Neural progenitor cell (in vitro differentiated cells): ENCODE measurements at regions not wholly inside any gene's neighbourhood (a gene's known extent, or its start where the extent isn't known, plus 50 kb on each side); places are given as distances from the start of the nearest gene placed in this dataset.

Source experiments
- DNase-seq: peaks from one replicate; pipeline ENCODE4 v3.0.0-alpha.2; 2016; ENCODE audit warnings: low spot score
- H2AFZ ChIP-seq: fragments of 200-600 bp; sonication (generic); replicated peaks from 2 replicates; pipeline ENCODE4 v1.6.1; 2016; ENCODE audit warnings: antibody characterized with exemption
- H3F3A ChIP-seq: fragments of 200-600 bp; sonication (generic); 2 replicates; pipeline ENCODE4 v1.6.1; 2016; ENCODE audit warnings: antibody characterized with exemption, low read depth
- H3K27ac ChIP-seq: fragments of 200-600 bp; sonication (generic); 2 replicates; pipeline ENCODE4 v1.5.1; 2016; ENCODE audit warnings: mild to moderate bottlenecking
- H3K27me3 ChIP-seq: fragments of 200-600 bp; sonication (generic); 2 replicates; pipeline ENCODE4 v1.6.1; 2016; ENCODE audit warnings: mild to moderate bottlenecking, moderate library complexity
- H3K36me3 ChIP-seq: fragments of 200-600 bp; sonication (generic); 2 replicates; pipeline ENCODE4 v1.5.1; 2016
- H3K4me1 ChIP-seq: fragments of 200-600 bp; sonication (generic); 2 replicates; pipeline ENCODE4 v1.6.1; 2016; ENCODE audit warnings: mixed run types
- H3K4me2 ChIP-seq: fragments of 200-600 bp; sonication (generic); 2 replicates; pipeline ENCODE4 v1.6.1; 2016
- H3K4me3 ChIP-seq: fragments of 200-600 bp; sonication (generic); 2 replicates; pipeline ENCODE4 v1.5.1; 2016
- H3K79me2 ChIP-seq: fragments of 200-600 bp; sonication (generic); 2 replicates; pipeline ENCODE4 v1.6.1; 2016; ENCODE audit warnings: low read depth
- H3K9ac ChIP-seq: fragments of 200-600 bp; sonication (generic); 2 replicates; pipeline ENCODE4 v1.6.1; 2016
- H3K9me3 ChIP-seq: fragments of 200-600 bp; sonication (generic); 2 replicates; pipeline ENCODE4 v1.5.1; 2016; ENCODE audit warnings: low read depth
- H4K20me1 ChIP-seq: fragments of 200-600 bp; sonication (generic); 2 replicates; pipeline ENCODE4 v1.6.1; 2016; ENCODE audit warnings: low read depth
- H3K27ac Mint-ChIP-seq: 3 replicates; pipeline ENCODE4 v1.8.0; 2021; ENCODE audit warnings: mixed read lengths
- H3K27me3 Mint-ChIP-seq: 2 replicates; pipeline ENCODE4 v1.8.0; 2022; ENCODE audit warnings: low read depth, mild to moderate bottlenecking, inconsistent platforms, moderate library complexity, mixed read lengths; ENCODE audit not compliant: insufficient read depth
- H3K36me3 Mint-ChIP-seq: 3 replicates; pipeline ENCODE4 v1.8.0; 2021; ENCODE audit warnings: mixed read lengths
- H3K4me1 Mint-ChIP-seq: 3 replicates; pipeline ENCODE4 v1.8.0; 2021; ENCODE audit warnings: mixed read lengths
- H3K4me3 Mint-ChIP-seq: 3 replicates; pipeline ENCODE4 v1.8.0; 2021; ENCODE audit warnings: mild to moderate bottlenecking, moderate library complexity, mixed read lengths
- H3K9me3 Mint-ChIP-seq: 3 replicates; pipeline ENCODE4 v1.8.0; 2020; ENCODE audit warnings: mixed read lengths
- CTCF ChIP-seq: fragments of 200-600 bp; sonication (generic); IDR thresholded peaks from 2 replicates; pipeline ENCODE4 v1.5.1; 2017; ENCODE audit warnings: antibody characterized with exemption, mild to moderate bottlenecking
- EZH2 ChIP-seq: fragments of 200-600 bp; sonication (generic); IDR thresholded peaks from 2 replicates; pipeline ENCODE4 v1.6.1; 2017; ENCODE audit warnings: antibody characterized with exemption, mild to moderate bottlenecking, moderate library complexity
- EZH2phosphoT487 ChIP-seq: fragments of 200-600 bp; sonication (generic); IDR thresholded peaks from 2 replicates; pipeline ENCODE4 v1.6.1; 2017; ENCODE audit warnings: antibody characterized with exemption

GRCh38 chr4:112847781-112848180 is 201.7 kb upstream of the ANK2 start:
- no peak overlapping the region for H3K4me3 Mint-ChIP-seq
- no peaks in the 10 kb centered on the region for H3K9me3 Mint-ChIP-seq
- H3K27ac Mint-ChIP-seq = no peak overlapping the region
- Histone ChIP-seq H3K79me2 (peaks cover 22% of the 10 kb centered on the region), H3K9ac (no peak overlapping the region), H3K27me3 (no peaks in the 10 kb centered on the region), H3K4me3 (no peak overlapping the region), H4K20me1 (no peaks in the 10 kb centered on the region), H3K27ac (no peak overlapping the region), H2AFZ (no peak overlapping the region), H3F3A (peaks cover 16% of the 10 kb centered on the region), H3K4me2 (no peak overlapping the region), H3K36me3 (no peaks in the 10 kb centered on the region), H3K9me3 (no peaks in the 10 kb centered on the region), H3K4me1 (peaks cover 7% of the 10 kb centered on the region)
- H3K36me3 Mint-ChIP-seq = peaks cover 2% of the 10 kb centered on the region
- TF ChIP-seq CTCF = no peak
- no peak for TF ChIP-seq EZH2phosphoT487
- TF ChIP-seq EZH2 = no peak
- peaks cover 10% of the 10 kb centered on the region for H3K4me1 Mint-ChIP-seq
- DNase-seq = no peak
- peaks cover 3% of the 10 kb centered on the region for H3K27me3 Mint-ChIP-seq

GRCh38 chr4:112848911-112849310 is 200.5 kb upstream of the ANK2 start:
- Histone ChIP-seq H2AFZ (no peak overlapping the region), H3K79me2 (peaks cover 21% of the 10 kb centered on the region), H3F3A (peaks cover 22% of the 10 kb centered on the region), H3K4me1 (peaks cover 13% of the 10 kb centered on the region), H3K4me2 (no peak overlapping the region), H3K27ac (no peak overlapping the region), H3K27me3 (no peaks in the 10 kb centered on the region), H3K4me3 (no peak overlapping the region), H3K36me3 (no peaks in the 10 kb centered on the region), H3K9ac (no peak overlapping the region), H4K20me1 (no peaks in the 10 kb centered on the region), H3K9me3 (no peaks in the 10 kb centered on the region)
- H3K27me3 Mint-ChIP-seq = peaks cover 3% of the 10 kb centered on the region
- H3K4me3 Mint-ChIP-seq = no peak overlapping the region
- DNase-seq = no peak
- H3K27ac Mint-ChIP-seq = no peak overlapping the region
- no peaks in the 10 kb centered on the region for H3K9me3 Mint-ChIP-seq
- TF ChIP-seq EZH2 = no peak
- no peak for TF ChIP-seq EZH2phosphoT487
- TF ChIP-seq CTCF = no peak
- H3K36me3 Mint-ChIP-seq = no peaks in the 10 kb centered on the region
- H3K4me1 Mint-ChIP-seq = peaks cover 10% of the 10 kb centered on the region

- no peaks in the 10 kb centered on the region for H3K9me3 ChIP-seq
- H3K79me2 ChIP-seq = peaks cover 40% of the 10 kb centered on the region
- no peaks in the 10 kb centered on the region for H3K36me3 ChIP-seq
- peaks cover 32% of the 10 kb centered on the region for H3F3A ChIP-seq
- H3K4me3 ChIP-seq = no peak overlapping the region
- peaks cover 18% of the 10 kb centered on the region for H3K4me1 Mint-ChIP-seq
- no peaks in the 10 kb centered on the region for H4K20me1 ChIP-seq
- H3K4me1 ChIP-seq = peaks cover 38% of the 10 kb centered on the region
- H3K4me3 Mint-ChIP-seq = no peak overlapping the region
- H3K9me3 Mint-ChIP-seq = no peaks in the 10 kb centered on the region
- H3K4me2 ChIP-seq = no peak overlapping the region
- TF ChIP-seq CTCF (no peak), EZH2 (no peak), EZH2phosphoT487 (no peak)
- no peak overlapping the region for H3K27ac ChIP-seq
- H3K9ac ChIP-seq = no peak overlapping the region
- H2AFZ ChIP-seq = no peak overlapping the region
- no peaks in the 10 kb centered on the region for H3K36me3 Mint-ChIP-seq
- no peak overlapping the region for H3K27ac Mint-ChIP-seq
- no peaks in the 10 kb centered on the region for H3K27me3 ChIP-seq
- no peak for DNase-seq
- H3K27me3 Mint-ChIP-seq = no peaks in the 10 kb centered on the region
Measured at GRCh38 chr4:112852601-112853000, 196.9 kb upstream of the ANK2 start.
